ENCODE measurements at regions not wholly inside any gene's neighbourhood (a gene's known extent, or its start where the extent isn't known, plus 50 kb on each side); places are given as distances from the start of the nearest gene placed in this dataset.
A peak's percentile ranks its signal among the peaks of the same experiment; 100 is the strongest.
"Not testable (repeated sequence)": the region's sequence is repeated elsewhere in the genome, so short reads cannot be mapped to it uniquely, and the experiment has no call there.

DNA sequence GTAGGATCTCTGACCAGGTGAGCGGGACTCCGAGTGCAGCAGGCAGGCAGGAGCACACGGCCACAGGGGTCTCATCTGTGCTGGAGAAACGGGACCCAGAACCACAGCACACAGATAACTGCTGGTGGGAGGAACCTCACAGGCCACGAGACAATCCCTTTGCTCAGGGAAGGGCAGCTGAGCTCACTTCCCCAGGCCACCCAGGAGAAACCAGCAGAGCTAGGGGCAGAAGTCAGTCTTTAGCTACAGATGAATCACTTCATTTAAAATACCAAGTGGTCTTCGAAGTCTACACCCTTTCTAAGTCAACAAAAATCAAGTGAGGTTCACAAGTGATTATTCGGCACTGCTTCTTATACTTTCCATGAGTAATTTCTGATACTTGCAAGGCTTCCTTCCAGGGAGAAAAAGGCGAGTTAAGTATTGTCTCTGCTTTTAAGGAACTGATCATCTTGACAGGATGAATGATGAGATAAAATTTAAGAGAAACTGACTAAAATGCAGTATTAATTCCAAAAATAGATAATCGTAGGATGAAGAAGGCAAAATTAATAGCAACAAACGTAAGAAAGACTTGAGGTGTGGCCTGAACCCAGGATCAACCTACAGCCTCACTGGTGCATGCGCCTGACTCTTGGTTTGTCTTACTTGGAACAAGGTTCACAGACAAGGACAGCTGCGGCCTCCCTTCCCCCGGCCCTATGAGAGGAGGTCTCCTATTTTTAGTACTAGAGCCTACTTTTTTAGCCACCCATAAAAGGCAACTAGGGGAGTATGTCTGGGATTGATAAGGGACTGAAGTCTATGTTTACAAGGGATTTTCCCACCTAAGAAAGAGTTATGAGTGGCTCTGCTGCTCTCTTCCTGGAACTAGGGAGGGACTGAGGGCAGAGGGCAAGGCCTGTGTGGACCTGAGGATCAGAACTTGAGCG lies 233.6 kb downstream of the TTLL2 start:
- Histone ChIP-seq H3K4me3 (no peak overlapping the region), H3K9me3 (no peaks in the 10 kb centered on the region), H3K36me3 (no peaks in the 10 kb centered on the region), H3K27ac (no peak overlapping the region), H3K9ac (ENCODE audit: low read depth in 2 of 2, low read length in 2 of 2) (no peak overlapping the region), H3K4me1 (no peaks in the 10 kb centered on the region), H3K27me3 (no peaks in the 10 kb centered on the region)
- TF ChIP-seq CTCF (IDR thresholded peaks at IDR 0.05) = no peak
- intact Hi-C loops (cut with DNase I) = no loop called here
- no peak for DNase-seq

DNA sequence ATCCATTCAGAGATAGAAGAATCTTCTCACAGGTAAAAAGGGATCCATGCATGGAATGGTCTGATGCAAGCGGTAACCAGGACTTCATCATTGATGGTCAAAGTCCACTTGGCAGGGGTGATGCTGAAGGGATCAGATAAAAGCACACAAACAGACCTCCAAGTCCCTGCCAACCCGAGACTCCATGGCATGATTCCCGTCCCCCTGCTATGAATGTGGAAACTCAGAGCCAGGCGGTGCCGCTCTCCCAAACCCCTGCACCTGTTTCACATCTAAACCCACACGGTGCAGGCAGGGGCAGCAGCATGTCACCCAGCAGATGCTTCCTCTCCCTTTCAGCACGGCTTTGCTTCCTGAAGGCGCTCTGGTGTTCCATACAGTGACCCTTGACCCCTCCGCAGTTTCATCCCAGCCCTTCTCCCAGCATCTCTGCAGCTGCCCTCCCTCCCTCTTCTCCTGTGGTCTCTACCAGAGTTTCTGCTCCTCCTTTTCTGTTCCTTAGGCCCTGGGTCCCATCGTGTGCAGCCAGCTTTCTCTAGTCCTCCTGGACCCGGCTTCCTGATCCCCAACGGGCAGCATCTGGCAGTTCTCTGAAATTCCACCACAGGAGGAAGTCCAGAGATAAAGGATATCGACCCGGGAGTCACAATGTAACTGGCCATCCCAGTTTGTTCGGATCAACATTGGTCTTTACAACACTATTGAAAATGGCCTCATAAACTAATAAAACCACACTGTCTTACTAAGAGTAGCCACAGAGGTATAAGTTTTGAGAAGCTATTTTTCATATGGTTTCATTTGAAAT lies 235.0 kb downstream of the TTLL2 start:
- DNase-seq = peak; percentile 49
- H3K9me3 ChIP-seq = no peaks in the 10 kb centered on the region
- H3K36me3 ChIP-seq = no peaks in the 10 kb centered on the region
- H3K27ac ChIP-seq = no peak overlapping the region
- H3K4me1 ChIP-seq = no peaks in the 10 kb centered on the region
- H3K27me3 ChIP-seq = no peaks in the 10 kb centered on the region
- H3K4me3 ChIP-seq = no peak overlapping the region
- no peak for TF ChIP-seq CTCF (IDR thresholded peaks at IDR 0.05)
- H3K9ac ChIP-seq (ENCODE audit: low read depth in 2 of 2, low read length in 2 of 2) = no peak overlapping the region
- intact Hi-C loops (cut with DNase I) = no loop called here

- Histone ChIP-seq H3K27me3 (no peaks in the 10 kb centered on the region), H3K9ac (ENCODE audit: low read depth in 2 of 2, low read length in 2 of 2) (no peak overlapping the region), H3K36me3 (no peaks in the 10 kb centered on the region), H3K27ac (no peak overlapping the region), H3K9me3 (no peaks in the 10 kb centered on the region), H3K4me1 (no peaks in the 10 kb centered on the region), H3K4me3 (no peak overlapping the region)
- no peak for TF ChIP-seq CTCF (IDR thresholded peaks at IDR 0.05)
- no peak for DNase-seq
- intact Hi-C loops (cut with DNase I) = no loop called here
These were observed 236.0 kb downstream of the TTLL2 start for GRCh38 chr6:167560673-167561569.

- H3K9ac ChIP-seq (ENCODE audit: low read depth in 2 of 2, low read length in 2 of 2); H3K4me1 ChIP-seq; H3K4me3 ChIP-seq; intact Hi-C loops (cut with DNase I); DNase-seq; H3K36me3 ChIP-seq; H3K27ac ChIP-seq; H3K27me3 ChIP-seq; H3K9me3 ChIP-seq: not testable (repeated sequence)
These were observed 238.0 kb downstream of the TTLL2 start for GRCh38 chr6:167562862-167563261.

GRCh38 chr6:167564416-167565250 lies 239.7 kb downstream of the TTLL2 start:
- no peak overlapping the region for H3K9ac ChIP-seq (ENCODE audit: low read depth in 2 of 2, low read length in 2 of 2)

More at GRCh38 chr6:167564416-167565250, 239.7 kb downstream of the TTLL2 start:
- TF ChIP-seq CTCF (IDR thresholded peaks at IDR 0.05) = no peak
- DNase-seq = peak; percentile 12
- Histone ChIP-seq H3K4me3 (no peak overlapping the region), H3K27ac (no peak overlapping the region), H3K4me1 (no peaks in the 10 kb centered on the region), H3K36me3 (no peaks in the 10 kb centered on the region), H3K9me3 (no peaks in the 10 kb centered on the region), H3K27me3 (no peaks in the 10 kb centered on the region)
- intact Hi-C loops (cut with DNase I) = no loop called here

Data from colonic mucosa (tissue), 4 donors.